Activated CD4-positive, alpha-beta T cell treated with anti-CD3 and anti-CD28 coated beads for 36 hours (primary cell): ENCODE measurements at regions not wholly inside any gene's neighbourhood (a gene's known extent, or its start where the extent isn't known, plus 50 kb on each side); places are given as distances from the start of the nearest gene placed in this dataset.

ENCODE experiments used
- ATAC-seq: fragments of 200-7000 bp; cut with Tn5 transposase; one replicate; pipeline ENCODE4 v1.10.0; 2021; ENCODE audit warnings: mild to moderate bottlenecking, moderate library complexity
- CTCF ChIA-PET: fragments of 350-600 bp; sonication (Branson Sonifier 250); formaldehyde crosslinking; loops from one replicate; lab custom pipeline; 2021; ENCODE audit warnings: antibody characterized with exemption; lab: Charles Lee
- POLR2A ChIA-PET: fragments of 350-600 bp; sonication (Branson Sonifier 250); formaldehyde crosslinking; loops from one replicate; lab custom pipeline; 2021; ENCODE audit warnings: antibody characterized with exemption, inconsistent platforms; lab: Charles Lee
- DNase-seq: peaks from one replicate; pipeline ENCODE4 v3.0.0-alpha.2; 2020
- H3K27ac Mint-ChIP-seq: one replicate; pipeline ENCODE4 v1.8.0; 2021; ENCODE audit warnings: mixed read lengths
- H3K27me3 Mint-ChIP-seq: one replicate; pipeline ENCODE4 v1.8.0; 2021; ENCODE audit warnings: mixed read lengths
- H3K36me3 Mint-ChIP-seq: one replicate; pipeline ENCODE4 v1.8.0; 2021; ENCODE audit warnings: low read depth, mixed read lengths
- H3K4me1 Mint-ChIP-seq: one replicate; pipeline ENCODE4 v1.8.0; 2021; ENCODE audit warnings: mixed read lengths
- H3K4me3 Mint-ChIP-seq: one replicate; pipeline ENCODE4 v1.8.0; 2021; ENCODE audit warnings: mild to moderate bottlenecking, moderate library complexity, mixed read lengths
- H3K9me3 Mint-ChIP-seq: one replicate; pipeline ENCODE4 v1.8.0; 2021; ENCODE audit warnings: low read depth, mixed read lengths
- intact Hi-C, 2 experiments: fragments of 100-400 bp; cut with DNase I in 1 of 2; cut with micrococcal nuclease in 1 of 2; formaldehyde crosslinking; loops; one replicate each; pipeline versions ENCODE4 v1.14.2 to v1.15.1; 2022 to 2024; cut with DNase I, micrococcal nuclease

- DNase-seq (no peak), ATAC-seq (no peak)
- ChIA-PET CTCF (interaction anchor here (1.5 kb wide), 1 partner anchor 155 kb away, joined by 3 read pairs; no protein-coding TSS in a partner anchor), POLR2A (no interaction called here)
- Mint-ChIP-seq H3K9me3 (peaks cover 6% of the 10 kb centered on the region), H3K4me1 (peaks cover 15% of the 10 kb centered on the region), H3K36me3 (peaks cover 9% of the 10 kb centered on the region), H3K27me3 (no peaks in the 10 kb centered on the region), H3K4me3 (no peak overlapping the region), H3K27ac (no peak overlapping the region)
- intact Hi-C loops, result no loop called here
Observed at GRCh38 chr12:14262771-14263511, 102.5 kb upstream of the ATF7IP start.

- Mint-ChIP-seq H3K9me3 (peaks cover 6% of the 10 kb centered on the region), H3K4me1 (peaks cover 10% of the 10 kb centered on the region), H3K27ac (no peak overlapping the region), H3K4me3 (no peak overlapping the region), H3K36me3 (peaks cover 3% of the 10 kb centered on the region), H3K27me3 (no peaks in the 10 kb centered on the region)
- DNase-seq (no peak), ATAC-seq (no peak)
- CTCF ChIA-PET, result interaction anchor here (0.6 to 1.5 kb wide), 3 partner anchors 9 to 170 kb away, joined by 3 to 5 read pairs (median 3); no protein-coding TSS in a partner anchor
- POLR2A ChIA-PET, result no interaction called here
- intact Hi-C loops, result no loop called here
Observed at GRCh38 chr12:14263742-14264141, 101.7 kb upstream of the ATF7IP start.

- ATAC-seq (no peak), DNase-seq (no peak)
- Mint-ChIP-seq H3K4me3 (no peak overlapping the region), H3K4me1 (peaks cover 7% of the 10 kb centered on the region), H3K27me3 (no peaks in the 10 kb centered on the region), H3K36me3 (peaks cover under 1% of the 10 kb centered on the region), H3K9me3 (peaks cover 4% of the 10 kb centered on the region), H3K27ac (no peak overlapping the region)
- ChIA-PET CTCF (interaction anchor here (0.6 to 1.5 kb wide), 4 partner anchors 9 to 169 kb away, joined by 3 to 5 read pairs (median 4); no protein-coding TSS in a partner anchor), POLR2A (no interaction called here)
- intact Hi-C loops, result no loop called here
Observed at GRCh38 chr12:14264316-14264715, 101.2 kb upstream of the ATF7IP start.

GRCh38 chr12:14264778-14265177 is 100.7 kb upstream of the ATF7IP start:
- Mint-ChIP-seq H3K9me3 (peaks cover 7% of the 10 kb centered on the region), H3K27me3 (no peaks in the 10 kb centered on the region), H3K36me3 (peaks cover 3% of the 10 kb centered on the region), H3K4me3 (no peak overlapping the region), H3K4me1 (peaks cover 7% of the 10 kb centered on the region), H3K27ac (no peak overlapping the region)
- ChIA-PET CTCF (interaction anchor here (1.0 to 1.5 kb wide), 3 partner anchors 8 to 153 kb away, joined by 3 to 5 read pairs (median 5); no protein-coding TSS in a partner anchor), POLR2A (no interaction called here)
- no peak for DNase-seq
- no peak for ATAC-seq
- intact Hi-C loops, result no loop called here

GRCh38 chr12:14268120-14268515 is 97.4 kb upstream of the ATF7IP start:
- H3K27me3 Mint-ChIP-seq, result no peaks in the 10 kb centered on the region
- intact Hi-C loops, result no loop called here
- CTCF ChIA-PET, result no interaction called here
- no peak for ATAC-seq
- POLR2A ChIA-PET, result no interaction called here
- H3K4me3 Mint-ChIP-seq, result no peak overlapping the region
- peaks cover 3% of the 10 kb centered on the region for H3K36me3 Mint-ChIP-seq
- DNase-seq, result no peak
- peaks cover 11% of the 10 kb centered on the region for H3K9me3 Mint-ChIP-seq
- H3K4me1 Mint-ChIP-seq, result peaks cover 6% of the 10 kb centered on the region
- peak overlapping the region; percentile 19 for H3K27ac Mint-ChIP-seq

GRCh38 chr12:14270392-14270791 is 95.1 kb upstream of the ATF7IP start:
- CTCF ChIA-PET, result no interaction called here
- intact Hi-C loops, result no loop called here
- no peak overlapping the region for H3K4me3 Mint-ChIP-seq
- H3K36me3 Mint-ChIP-seq, result peaks cover 3% of the 10 kb centered on the region
- DNase-seq (no peak), ATAC-seq (no peak)
- POLR2A ChIA-PET, result no interaction called here
- no peaks in the 10 kb centered on the region for H3K27me3 Mint-ChIP-seq
- H3K4me1 Mint-ChIP-seq, result peaks cover 13% of the 10 kb centered on the region
- no peak overlapping the region for H3K27ac Mint-ChIP-seq
- peaks cover 11% of the 10 kb centered on the region for H3K9me3 Mint-ChIP-seq

GRCh38 chr12:14272956-14273912 is 92.2 kb upstream of the ATF7IP start:
- intact Hi-C loops, result no loop called here
- ATAC-seq (no peak), DNase-seq (no peak)
- Mint-ChIP-seq H3K4me3 (no peak overlapping the region), H3K27me3 (no peaks in the 10 kb centered on the region), H3K36me3 (peaks cover 3% of the 10 kb centered on the region), H3K9me3 (peaks cover 11% of the 10 kb centered on the region), H3K27ac (peak overlapping the region; percentile 67), H3K4me1 (peaks cover 12% of the 10 kb centered on the region)
- POLR2A ChIA-PET, result no interaction called here
- CTCF ChIA-PET, result interaction anchor here (1.0 to 1.5 kb wide), 4 partner anchors 9 to 149 kb away, joined by 3 to 5 read pairs (median 4); no protein-coding TSS in a partner anchor

GRCh38 chr12:14273913-14274311 is 91.6 kb upstream of the ATF7IP start:
- H3K9me3 Mint-ChIP-seq, result peaks cover 11% of the 10 kb centered on the region
- peaks cover 3% of the 10 kb centered on the region for H3K36me3 Mint-ChIP-seq
- ChIA-PET CTCF (interaction anchor here (0.9 to 1.5 kb wide), 5 partner anchors 10 to 148 kb away, joined by 3 to 5 read pairs (median 3); no protein-coding TSS in a partner anchor), POLR2A (no interaction called here)
- no peak for ATAC-seq
- H3K4me1 Mint-ChIP-seq, result peaks cover 18% of the 10 kb centered on the region
- no peak for DNase-seq
- intact Hi-C loops, result no loop called here
- no peak overlapping the region for H3K27ac Mint-ChIP-seq
- H3K4me3 Mint-ChIP-seq, result no peak overlapping the region
- no peaks in the 10 kb centered on the region for H3K27me3 Mint-ChIP-seq

- POLR2A ChIA-PET, result no interaction called here
- Mint-ChIP-seq H3K36me3 (peaks cover 2% of the 10 kb centered on the region), H3K4me3 (no peak overlapping the region), H3K27ac (no peak overlapping the region), H3K9me3 (peaks cover 11% of the 10 kb centered on the region), H3K27me3 (no peaks in the 10 kb centered on the region), H3K4me1 (peaks cover 18% of the 10 kb centered on the region)
- ATAC-seq (no peak), DNase-seq (no peak)
- intact Hi-C loops, result no loop called here
- CTCF ChIA-PET, result no interaction called here
Observed at GRCh38 chr12:14275111-14275510, 90.4 kb upstream of the ATF7IP start.

GRCh38 chr12:14275886-14276285 is 89.6 kb upstream of the ATF7IP start:
- ATAC-seq, result peak; percentile 53
- ChIA-PET CTCF (interaction anchor here (0.8 to 1.1 kb wide), 2 partner anchors 90 to 180 kb away, joined by 3 to 6 read pairs; partner anchors contain the start of gene ATF7IP), POLR2A (no interaction called here)
- peaks cover 18% of the 10 kb centered on the region for H3K4me1 Mint-ChIP-seq
- no peak for DNase-seq
- H3K27ac Mint-ChIP-seq, result no peak overlapping the region
- H3K4me3 Mint-ChIP-seq, result no peak overlapping the region
- peaks cover 2% of the 10 kb centered on the region for H3K36me3 Mint-ChIP-seq
- H3K9me3 Mint-ChIP-seq, result peaks cover 7% of the 10 kb centered on the region
- no peaks in the 10 kb centered on the region for H3K27me3 Mint-ChIP-seq
- intact Hi-C loops, result no loop called here

GRCh38 chr12:14278294-14278953 is 87.1 kb upstream of the ATF7IP start:
- peak; percentile 23 for ATAC-seq
- intact Hi-C loops, result loop anchor here in 1 of 2 experiments (2.0 kb wide), 1 partner anchor 22 kb away; no protein-coding TSS in a partner anchor
- Mint-ChIP-seq H3K27ac (no peak overlapping the region), H3K36me3 (peaks cover 2% of the 10 kb centered on the region), H3K4me3 (no peak overlapping the region), H3K27me3 (no peaks in the 10 kb centered on the region), H3K9me3 (peaks cover 7% of the 10 kb centered on the region), H3K4me1 (peaks cover 12% of the 10 kb centered on the region)
- CTCF ChIA-PET, result interaction anchor here (1.2 to 2.1 kb wide), 2 partner anchors 11 to 87 kb away, joined by 3 to 7 read pairs; partner anchors contain the start of gene ATF7IP
- DNase-seq, result no peak
- POLR2A ChIA-PET, result no interaction called here
